ENCODE measurements at regions not wholly inside any gene's neighbourhood (a gene's known extent, or its start where the extent isn't known, plus 50 kb on each side); places are given as distances from the start of the nearest gene placed in this dataset.

DNA sequence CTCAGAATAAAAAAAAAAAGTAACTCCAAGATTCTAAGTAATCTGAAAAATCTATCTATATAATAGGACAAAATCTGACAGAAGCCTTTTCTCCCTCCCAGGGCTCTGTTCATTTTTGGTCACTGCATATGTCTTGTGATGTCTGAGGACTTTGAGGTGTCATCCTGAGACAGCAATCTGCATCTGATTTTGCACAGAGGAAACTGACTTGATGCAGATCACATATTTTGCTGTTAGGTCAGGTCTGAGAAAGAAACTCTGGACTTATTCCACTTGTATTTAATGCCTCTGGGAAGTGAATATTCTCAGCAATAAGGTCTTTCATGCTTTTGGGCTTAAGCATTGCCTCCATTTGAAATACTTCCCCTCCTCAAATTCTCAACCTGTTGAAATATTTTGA, 295.2 kb upstream of the THBS1 start:
- no peak for DNase-seq

DNA sequence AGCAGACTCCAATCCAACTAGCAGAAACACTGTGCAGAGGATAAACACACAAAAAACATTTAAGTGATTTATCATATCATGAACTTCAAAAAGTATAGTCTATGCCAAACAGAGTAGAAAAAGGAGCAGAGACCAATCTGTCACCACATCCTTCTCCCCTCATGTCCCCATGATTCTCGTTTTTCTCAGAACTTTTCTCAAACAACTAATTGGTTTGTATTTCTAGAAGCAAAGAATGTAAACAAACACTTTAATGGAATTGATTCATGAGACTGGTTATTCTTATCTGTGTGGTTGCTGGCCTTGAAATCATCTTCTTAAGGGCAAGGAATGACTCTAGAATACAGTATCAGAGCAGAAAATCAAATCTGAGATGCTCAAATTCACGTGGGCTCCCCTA, 294.2 kb upstream of the THBS1 start:
- no peak for DNase-seq

DNA sequence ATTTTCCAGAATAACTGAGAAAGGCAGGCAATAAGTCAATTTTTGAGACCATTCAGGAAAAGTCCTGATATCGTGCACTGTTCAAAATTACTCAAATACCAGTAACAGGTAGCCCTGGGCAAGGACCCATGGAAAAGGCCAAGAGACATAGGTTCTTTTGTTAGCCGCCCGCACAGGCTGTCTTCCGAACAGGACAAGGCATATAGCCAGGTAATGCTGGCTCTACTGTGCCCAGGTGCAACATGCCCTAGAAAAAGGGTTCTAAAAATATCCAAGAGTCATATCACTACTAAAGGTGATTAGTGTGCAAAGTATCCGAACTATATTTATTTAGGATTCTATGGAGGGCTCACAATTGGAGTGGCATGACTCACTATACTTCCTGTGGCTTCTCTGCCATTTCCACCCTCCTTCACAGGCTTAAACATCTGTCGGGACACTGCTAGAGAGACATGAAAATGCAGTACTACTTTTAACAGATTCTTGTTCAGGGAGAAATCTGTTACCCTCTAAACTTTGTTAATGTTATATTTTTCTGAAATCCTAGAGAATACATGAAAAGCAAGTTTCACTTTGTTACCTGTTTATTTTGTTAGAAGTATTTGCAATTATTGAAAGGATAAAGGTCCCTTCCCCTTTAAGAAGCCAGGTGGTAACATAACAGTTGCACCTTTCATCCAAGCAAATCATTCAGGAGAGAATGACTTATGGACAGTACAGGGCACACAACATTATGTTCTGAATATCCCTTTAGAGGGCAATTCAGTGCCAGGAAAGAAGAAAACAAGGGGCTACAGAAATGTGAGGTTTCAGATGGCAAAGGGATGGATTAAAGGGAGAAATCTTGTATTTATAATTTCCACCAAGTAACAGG, 293.3 kb upstream of the THBS1 start:
- no peak for DNase-seq

DNA sequence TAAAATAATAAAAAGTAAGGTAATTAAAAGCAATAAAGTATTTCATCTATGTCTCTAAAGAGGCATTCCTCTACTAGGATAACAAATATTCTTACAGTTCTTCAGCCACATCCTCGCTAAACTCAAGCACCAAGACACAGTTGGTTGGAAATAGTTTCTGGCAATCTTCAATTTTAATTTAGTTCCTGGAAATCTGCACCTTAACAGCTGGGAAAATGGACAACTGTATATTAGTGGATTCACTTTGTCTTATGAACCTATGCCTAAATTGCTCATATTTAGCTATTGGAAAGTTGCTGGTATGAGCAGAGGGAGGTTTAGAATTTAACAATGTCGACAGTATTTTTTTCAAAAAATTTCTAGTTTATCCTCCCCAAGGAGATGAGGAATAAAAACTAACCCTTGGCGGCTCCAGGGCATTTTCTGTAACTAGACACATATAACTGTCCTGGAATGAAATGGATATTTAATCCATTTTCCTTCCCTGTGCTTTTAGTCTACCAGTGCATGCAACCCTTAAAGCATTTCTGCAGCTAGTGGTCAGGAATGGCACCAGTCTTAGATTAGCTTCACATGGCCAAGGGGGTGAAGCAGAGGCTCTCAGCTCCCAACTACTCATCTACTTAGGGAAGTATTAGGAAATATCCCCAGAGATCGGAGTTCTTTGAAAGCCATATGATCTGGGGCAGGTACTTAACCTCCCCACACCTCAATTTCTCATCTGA, 290.0 kb upstream of the THBS1 start:
- no peak for DNase-seq

DNA sequence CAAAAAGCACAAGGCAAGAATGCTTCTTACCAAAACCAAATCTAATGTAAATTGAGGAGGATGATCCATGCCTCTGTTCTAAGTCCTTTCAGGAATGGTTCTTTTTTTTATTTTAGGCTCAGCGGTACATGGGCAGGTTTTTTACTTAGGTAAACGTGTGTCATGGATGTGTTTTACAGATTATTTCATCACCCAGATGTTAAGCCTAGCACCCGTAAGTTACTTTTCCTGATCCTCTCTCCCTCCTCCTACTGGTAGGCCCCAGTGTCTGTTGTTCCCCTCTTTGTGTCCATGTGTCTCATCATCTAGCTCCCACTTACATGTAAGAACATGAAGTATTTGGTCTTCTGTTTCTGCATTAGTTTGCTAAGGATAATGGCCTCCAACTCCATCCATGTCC, 289.2 kb upstream of the THBS1 start:
- DNase-seq: no peak

DNA sequence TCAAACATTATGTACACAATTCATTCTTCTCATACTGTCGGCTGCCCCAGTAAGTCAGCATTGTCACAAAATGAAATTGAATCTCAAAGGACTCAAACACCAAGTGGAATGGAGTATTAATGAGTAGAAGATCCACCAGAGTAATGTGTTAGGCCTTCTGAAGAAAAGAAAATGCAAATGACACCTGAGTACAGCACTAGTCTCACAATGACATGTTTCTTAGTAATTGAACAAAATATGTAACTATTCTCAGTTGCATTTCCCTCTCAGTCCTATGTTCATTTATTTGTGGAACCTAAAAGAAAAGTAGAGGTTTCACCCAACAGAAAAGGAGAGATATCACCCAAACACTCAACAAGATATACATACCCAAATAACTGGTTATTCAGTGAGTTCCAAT, 283.9 kb upstream of the THBS1 start:
- DNase-seq: no peak

DNA sequence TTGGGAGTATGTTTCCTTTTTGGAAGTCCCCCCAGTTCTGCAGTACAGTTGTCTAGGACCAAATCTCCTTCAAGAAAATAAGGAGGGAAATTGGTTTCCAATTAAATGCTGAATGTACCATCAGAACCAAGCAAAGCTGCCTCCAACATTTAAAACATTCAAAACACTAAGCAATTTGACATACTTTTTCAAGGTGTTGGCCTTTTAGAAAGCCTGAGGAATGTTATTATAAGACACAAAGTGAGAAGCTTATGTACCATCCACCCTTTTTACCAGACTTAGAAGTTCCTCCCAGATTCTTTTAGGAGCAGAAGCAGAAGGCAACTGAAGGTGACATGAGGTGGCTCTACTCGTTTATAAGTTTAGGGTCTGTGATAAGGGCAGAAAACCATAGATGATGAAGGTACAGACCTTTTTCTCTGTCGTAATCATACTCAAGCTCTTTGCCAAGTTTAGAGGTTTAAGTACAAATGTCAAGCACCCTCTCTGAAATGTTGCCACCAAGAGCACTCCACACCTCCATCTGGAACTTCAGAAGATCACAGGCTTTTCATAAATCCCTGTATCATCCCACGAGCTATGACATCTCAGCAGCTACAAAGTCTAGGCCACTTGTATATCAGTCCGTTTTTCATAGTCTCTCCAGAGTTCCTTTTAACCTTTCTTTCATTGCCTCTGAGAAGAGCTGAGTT, 282.5 kb upstream of the THBS1 start:
- DNase-seq: no peak

DNA sequence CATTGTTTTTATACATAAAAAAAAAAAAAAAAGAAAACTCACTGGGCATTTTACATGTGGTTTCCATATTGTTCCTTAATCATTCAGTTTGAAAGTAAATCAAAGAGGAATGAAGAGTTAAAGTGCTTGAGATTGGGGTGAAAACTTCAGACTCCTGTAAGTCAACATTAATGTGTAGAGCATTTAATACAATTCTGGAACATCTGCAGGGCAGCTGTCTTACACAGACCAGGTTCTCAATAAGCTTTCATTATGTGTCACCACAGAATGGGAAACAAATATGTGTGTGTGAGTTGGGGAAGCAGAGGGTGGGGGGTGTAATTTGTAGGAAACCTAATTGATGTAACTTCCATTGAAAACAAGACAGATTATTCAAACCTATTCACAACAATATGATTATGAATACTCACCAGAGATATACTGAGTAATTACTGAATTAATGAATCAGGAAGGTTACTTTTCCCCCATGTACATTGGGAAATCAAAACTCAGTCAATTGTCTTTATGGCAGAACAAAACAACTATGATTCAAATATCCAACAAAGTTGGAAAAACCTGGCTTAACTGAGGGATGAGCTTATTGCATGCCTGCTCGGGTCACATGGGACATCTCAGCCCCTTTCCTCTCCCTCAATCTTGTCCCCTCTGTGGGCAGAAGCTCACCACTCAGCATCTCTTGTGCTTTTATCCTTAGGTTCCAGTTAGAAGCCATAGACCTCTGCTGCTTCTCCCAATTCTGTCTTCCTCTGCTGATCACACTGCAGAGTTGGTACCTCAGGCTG, 281.2 kb upstream of the THBS1 start:
- DNase-seq: no peak

DNA sequence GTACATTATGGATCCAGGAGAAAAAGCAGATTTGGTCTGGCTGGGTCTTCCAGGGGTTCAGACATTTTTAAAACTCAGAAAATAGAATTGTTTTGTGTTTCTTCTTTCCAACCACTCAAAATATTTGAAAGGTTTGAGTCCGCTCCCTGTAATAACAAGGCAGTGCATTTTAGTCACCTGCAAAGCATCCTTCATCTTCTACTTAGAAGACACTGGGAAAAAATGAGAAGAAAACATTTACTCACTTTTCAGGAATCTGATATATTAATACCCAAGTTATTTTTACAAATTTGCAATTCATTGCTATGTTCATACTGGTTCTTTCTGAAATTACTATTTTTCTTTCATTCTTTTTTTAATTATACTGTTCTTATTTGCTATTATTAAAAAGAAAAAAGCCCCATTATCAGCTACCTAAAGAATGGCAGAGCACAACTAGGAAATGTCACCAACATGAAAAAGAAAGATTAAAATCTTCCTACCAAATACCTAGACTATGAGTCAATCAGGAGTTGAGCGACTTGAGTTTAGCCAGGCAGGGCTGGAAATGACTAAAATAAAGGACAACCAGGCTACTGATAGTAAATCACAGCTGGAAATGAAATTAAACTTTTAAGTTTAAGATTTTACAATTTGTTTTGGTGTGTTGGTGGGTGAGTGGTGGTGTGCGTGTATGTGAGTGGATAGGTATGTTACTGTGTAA, 280.3 kb upstream of the THBS1 start:
- no peak for DNase-seq

DNA sequence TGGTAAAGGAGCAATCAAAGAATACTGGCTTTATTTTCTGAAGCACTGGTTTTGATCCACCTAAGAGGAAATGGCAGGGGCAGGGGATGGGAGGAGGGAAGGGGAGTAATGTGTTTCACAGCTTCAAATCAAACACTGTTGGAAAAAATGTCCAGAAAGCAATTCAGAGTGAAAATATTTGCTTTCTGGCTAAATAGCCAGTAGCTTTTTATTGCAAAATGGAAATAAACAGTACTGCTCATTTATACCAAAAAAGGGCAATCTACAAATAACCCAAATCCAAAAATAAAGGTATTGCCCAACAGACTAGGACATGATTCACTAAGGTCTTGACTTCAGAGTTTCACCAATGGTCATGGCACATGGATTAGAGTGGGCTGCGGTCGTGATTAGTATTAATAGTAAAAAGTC, 279.3 kb upstream of the THBS1 start:
- DNase-seq: no peak

DNA sequence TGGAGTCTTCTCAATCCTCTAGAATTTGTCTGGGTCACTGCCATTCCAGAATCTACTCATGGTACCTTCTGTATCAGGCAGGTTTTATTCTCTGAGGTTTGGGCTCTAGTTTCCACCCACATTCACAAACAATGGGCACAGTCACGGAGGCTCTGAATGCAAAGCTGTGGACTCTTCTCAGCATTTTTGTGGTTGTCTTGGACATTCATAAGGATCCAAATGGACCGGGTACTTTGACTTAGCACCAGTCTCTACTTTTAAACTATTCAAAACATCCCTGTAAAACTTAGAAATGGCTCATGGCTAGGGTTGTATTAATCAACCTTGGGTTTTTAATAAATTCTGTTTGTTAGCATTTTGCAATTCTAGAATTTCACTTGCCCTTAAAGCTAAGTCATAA, 277.9 kb upstream of the THBS1 start:
- DNase-seq: no peak

DNA sequence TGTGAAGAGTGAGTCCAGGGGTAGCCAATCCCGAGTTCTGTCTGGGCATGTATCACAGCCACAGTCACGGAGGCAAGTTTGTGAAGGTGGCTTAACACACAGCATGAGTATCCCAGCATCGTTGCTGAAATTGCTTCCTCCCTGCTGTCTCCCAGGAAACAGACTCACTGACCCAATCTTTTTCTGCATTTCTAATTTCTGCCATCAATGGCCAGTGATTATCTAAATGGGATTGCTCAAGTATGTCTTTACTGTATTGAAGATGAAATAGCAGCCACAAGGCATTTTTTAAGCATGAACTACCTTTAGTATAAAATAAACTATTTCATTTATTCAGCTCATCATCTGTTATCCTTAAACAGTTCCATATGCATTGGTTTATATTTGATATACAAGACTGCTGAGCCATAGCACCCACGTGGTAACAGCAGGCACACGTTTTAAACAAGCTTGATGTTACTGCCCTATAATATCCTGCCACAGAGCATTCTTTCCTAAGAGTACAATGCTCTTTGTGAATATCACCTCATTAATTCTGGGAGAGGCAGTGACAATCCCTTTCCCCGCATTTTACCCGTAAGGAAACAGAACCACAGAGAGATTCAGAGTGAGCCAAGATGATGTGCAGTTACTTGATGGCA, 276.6 kb upstream of the THBS1 start:
- no peak for DNase-seq

DNA sequence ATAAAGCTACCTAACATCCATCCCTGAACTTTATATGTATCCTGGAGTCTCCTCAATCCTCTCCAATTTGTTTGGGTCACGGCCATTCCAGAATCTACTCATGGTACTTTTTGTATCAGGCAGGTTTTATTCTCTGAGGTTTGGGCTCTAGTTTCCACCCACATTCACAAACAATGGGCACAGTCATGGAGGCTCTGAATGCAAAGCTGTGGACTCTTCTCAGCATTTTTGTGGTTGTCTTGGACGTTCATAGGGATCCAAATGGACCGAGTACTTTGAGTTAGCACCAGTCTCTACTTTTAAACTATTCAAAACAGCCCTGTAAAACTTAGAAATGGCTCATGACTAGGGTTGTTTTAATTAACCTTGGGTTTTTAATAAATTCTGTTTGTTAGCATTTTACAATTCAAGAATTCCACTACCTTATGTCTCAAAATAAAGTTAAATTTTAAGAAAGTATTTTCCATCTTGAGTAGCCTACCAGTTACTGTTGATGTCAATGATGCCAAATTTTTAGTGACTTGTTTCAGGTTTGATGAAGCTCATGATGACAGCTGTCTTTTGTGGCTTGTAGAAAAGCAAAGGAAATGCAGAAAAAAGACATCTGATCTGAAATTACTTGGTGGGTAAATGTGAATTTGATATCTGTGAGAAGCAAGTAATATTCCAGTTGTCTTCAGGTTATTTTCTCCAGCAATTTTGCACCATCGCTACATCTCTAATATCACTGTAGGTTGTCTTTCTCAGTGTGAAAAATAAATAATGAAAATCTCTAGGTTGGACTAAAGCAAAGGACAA, 275.7 kb upstream of the THBS1 start:
- DNase-seq: no peak

DNA sequence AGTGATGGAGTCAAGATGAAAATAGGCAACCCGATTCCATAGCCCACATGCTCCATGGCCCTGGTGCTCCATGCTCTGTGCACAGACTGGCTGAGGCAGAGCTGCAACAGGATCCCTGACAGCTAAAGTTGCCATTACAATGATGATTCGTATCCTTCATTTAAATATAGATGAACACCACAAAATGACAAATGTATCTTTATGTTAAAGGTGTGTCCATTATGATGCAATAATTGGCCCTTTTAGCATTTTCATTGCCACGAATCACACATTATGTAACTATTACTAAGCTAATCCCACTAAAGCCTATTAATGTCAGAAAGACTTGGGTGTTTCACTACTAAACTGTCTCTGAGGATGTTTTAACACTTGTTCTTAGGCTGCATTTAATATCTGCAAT, 270.2 kb upstream of the THBS1 start:
- DNase-seq: no peak

DNA sequence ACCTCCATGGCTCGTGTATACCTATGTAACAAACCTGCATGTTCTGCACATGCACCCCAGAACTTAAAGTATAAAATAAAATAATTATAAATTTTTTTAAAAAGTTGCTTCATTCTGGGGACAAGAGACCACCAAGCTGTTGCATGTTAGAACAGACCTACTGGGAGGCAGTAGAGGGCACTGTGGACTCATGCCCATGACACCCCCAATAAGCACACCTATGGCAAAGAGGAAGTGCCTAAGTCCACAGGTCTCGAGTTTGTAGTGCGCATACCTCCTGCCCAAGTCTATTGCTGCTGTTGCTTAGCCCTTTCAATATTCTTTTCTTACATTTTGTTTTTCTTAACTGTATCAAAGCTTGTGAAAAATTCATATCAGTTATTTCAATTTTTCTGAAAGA, 267.9 kb upstream of the THBS1 start:
- DNase-seq: peak in 1 of 2 donors; percentile 71

DNA sequence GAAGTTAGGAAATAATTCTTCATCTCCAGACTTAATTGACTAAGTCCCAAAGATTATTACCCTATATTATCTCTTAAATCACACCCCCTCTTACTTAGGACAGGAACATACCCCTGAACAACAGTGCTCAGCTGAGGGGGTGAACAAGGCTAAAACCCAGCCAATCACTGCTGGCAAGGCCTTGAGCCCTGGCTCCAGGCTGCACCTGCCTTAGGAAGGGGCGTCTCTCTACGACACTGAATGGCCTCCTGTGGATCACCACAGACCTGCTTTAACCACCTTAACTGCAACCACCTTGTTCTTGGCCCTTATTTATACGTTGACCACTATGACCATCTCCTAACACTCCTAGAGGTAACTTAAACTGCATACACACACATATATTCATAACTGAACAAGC, 267.4 kb upstream of the THBS1 start:
- DNase-seq: no peak

DNA sequence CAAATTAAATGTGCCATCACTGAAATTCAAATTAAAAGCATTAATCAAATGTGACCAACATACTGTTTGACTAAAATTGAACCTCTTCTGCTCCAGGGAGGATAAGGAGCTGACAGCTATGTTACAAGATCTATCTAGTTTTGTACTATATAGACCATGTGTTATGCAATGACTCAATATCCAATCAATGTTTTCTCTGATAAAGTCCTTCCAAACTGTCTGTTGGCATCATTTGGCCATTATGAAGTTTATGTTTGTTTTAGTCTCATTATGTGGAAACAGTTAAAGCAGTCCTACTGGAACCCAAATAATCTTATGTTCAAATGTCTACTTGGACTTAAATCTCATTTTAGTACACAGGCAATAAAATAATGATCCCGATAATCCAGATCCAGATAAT, 267.0 kb upstream of the THBS1 start:
- no peak for DNase-seq

DNA sequence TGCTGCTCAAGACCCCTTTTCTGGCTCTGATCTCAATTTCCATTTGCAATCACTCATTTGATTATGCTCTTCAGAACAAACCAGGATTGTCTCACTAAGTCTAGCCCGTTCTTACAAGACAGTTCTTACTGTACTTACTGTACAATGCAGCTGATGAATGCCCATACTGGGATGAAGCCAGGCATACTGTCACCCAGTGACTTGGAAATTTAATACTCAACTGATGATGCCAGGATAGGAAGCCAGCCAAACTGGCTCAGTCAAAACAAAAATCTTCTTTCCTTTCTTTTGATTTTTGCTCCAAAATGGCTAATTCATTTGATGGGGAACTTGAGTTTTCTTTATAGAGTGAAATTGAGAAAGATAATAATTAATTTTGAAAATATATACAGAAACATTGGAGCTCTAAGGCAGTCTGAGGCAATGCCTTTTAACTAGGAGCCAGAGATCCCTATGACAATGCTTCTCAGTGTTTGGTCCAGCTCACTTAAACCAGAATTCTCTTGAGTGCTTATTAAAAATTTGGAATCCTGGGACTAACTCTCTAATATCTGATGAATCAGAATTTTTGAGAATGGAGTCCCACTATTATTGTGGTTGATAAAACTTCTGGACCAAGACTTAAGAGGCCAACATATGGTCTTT, 265.6 kb upstream of the THBS1 start:
- DNase-seq: no peak

DNA sequence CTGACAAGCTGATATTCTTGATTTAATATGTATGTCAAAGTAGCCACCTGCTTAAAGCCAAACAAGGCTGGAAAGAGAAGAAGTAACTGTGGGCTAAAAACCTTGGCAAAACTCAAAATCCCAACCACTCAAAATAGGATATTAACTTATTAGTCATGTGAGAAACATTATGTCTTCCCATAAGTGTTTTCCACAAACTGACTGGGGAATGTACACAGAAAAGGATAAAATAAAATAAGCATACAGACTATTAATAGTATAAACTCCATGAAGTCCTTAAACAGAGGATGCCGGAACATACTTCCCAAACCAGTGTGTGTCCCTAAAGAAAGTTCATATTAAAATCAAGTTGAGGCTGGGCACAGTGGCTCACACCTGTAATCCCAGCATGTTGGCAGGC, 263.7 kb upstream of the THBS1 start:
- no peak for DNase-seq

DNA sequence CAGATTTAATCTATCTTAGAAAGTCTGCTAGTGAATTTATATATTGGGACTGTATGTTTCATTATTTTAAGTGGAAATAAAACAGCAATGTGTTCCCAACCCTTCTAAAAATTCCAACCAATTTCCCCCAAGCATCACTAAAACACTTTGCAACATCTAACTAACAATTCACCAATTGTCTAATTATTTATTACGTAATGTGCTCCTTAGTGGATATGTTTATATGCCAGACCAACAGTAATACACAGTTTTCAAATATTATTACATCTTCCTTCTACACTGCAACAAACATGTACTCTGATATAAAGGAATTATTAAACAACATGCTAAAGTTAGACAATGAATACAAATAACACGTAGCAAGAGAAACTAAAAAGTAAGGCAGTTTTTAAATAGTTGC, 262.6 kb upstream of the THBS1 start:
- DNase-seq: no peak
